ENCODE measurements at regions not wholly inside any gene's neighbourhood (a gene's known extent, or its start where the extent isn't known, plus 50 kb on each side); places are given as distances from the start of the nearest gene placed in this dataset.
A peak's percentile ranks its signal among the peaks of the same experiment; 100 is the strongest.
"Not testable (repeated sequence)": the region's sequence is repeated elsewhere in the genome, so short reads cannot be mapped to it uniquely, and the experiment has no call there.

GRCh38 chr2:48213646-48214045 lies 100.8 kb upstream of the FOXN2 start:
- ATAC-seq = no peak
- no peak overlapping the region for H3K27ac Mint-ChIP-seq
- peaks cover 6% of the 10 kb centered on the region for H3K4me1 Mint-ChIP-seq

GRCh38 chr2:48218169-48218568 lies 96.3 kb upstream of the FOXN2 start:
- Mint-ChIP-seq H3K4me1 (peaks cover 5% of the 10 kb centered on the region), H3K36me3 (ENCODE audit: low read depth) (peaks cover 7% of the 10 kb centered on the region), H3K4me3 (no peak overlapping the region), H3K27me3 (no peaks in the 10 kb centered on the region), H3K27ac (no peak overlapping the region)
- no peaks in the 10 kb centered on the region for H3K9me3 ChIP-seq (ENCODE audit: control insufficient read depth, low read length, poor library complexity, severe bottlenecking)
- ATAC-seq (no peak), DNase-seq (no peak)

More at GRCh38 chr2:48213646-48214045, 100.8 kb upstream of the FOXN2 start:
- no peak for DNase-seq
- H3K27me3 Mint-ChIP-seq = no peaks in the 10 kb centered on the region
- no peak overlapping the region for H3K4me3 Mint-ChIP-seq
- no peaks in the 10 kb centered on the region for H3K9me3 ChIP-seq (ENCODE audit: control insufficient read depth, low read length, poor library complexity, severe bottlenecking)
- H3K36me3 Mint-ChIP-seq (ENCODE audit: low read depth) = peaks cover 3% of the 10 kb centered on the region

GRCh38 chr2:48219234-48219554 lies 95.3 kb upstream of the FOXN2 start:
- no peaks in the 10 kb centered on the region for H3K27me3 Mint-ChIP-seq
- peaks cover 5% of the 10 kb centered on the region for H3K4me1 Mint-ChIP-seq
- no peak overlapping the region for H3K4me3 Mint-ChIP-seq
- no peak overlapping the region for H3K27ac Mint-ChIP-seq
- ATAC-seq (no peak), DNase-seq (no peak)
- H3K9me3 ChIP-seq (ENCODE audit: control insufficient read depth, low read length, poor library complexity, severe bottlenecking) = no peaks in the 10 kb centered on the region
- H3K36me3 Mint-ChIP-seq (ENCODE audit: low read depth) = peaks cover 6% of the 10 kb centered on the region

- no peaks in the 10 kb centered on the region for H3K9me3 ChIP-seq (ENCODE audit: control insufficient read depth, low read length, poor library complexity, severe bottlenecking)
- no peak for ATAC-seq
- Mint-ChIP-seq H3K4me3 (no peak overlapping the region), H3K4me1 (peaks cover 5% of the 10 kb centered on the region), H3K36me3 (ENCODE audit: low read depth) (peaks cover 6% of the 10 kb centered on the region), H3K27me3 (no peaks in the 10 kb centered on the region), H3K27ac (no peak overlapping the region)
- no peak for DNase-seq
Observed at GRCh38 chr2:48219555-48220436, 94.7 kb upstream of the FOXN2 start.

GRCh38 chr2:48220501-48220900 lies 94.0 kb upstream of the FOXN2 start:
- ATAC-seq (no peak), DNase-seq (no peak)
- no peak overlapping the region for H3K27ac Mint-ChIP-seq

GRCh38 chr2:48221846-48222516 lies 92.5 kb upstream of the FOXN2 start:
- Mint-ChIP-seq H3K4me3 (no peak overlapping the region), H3K36me3 (ENCODE audit: low read depth) (peaks cover 6% of the 10 kb centered on the region), H3K4me1 (peaks cover 5% of the 10 kb centered on the region), H3K27ac (peak overlapping the region; percentile 10), H3K27me3 (no peaks in the 10 kb centered on the region)
- no peak for DNase-seq
- H3K9me3 ChIP-seq (ENCODE audit: control insufficient read depth, low read length, poor library complexity, severe bottlenecking) = no peaks in the 10 kb centered on the region
- no peak for ATAC-seq

More at GRCh38 chr2:48220501-48220900, 94.0 kb upstream of the FOXN2 start:
- peaks cover 5% of the 10 kb centered on the region for H3K4me1 Mint-ChIP-seq
- H3K27me3 Mint-ChIP-seq = no peaks in the 10 kb centered on the region
- no peaks in the 10 kb centered on the region for H3K9me3 ChIP-seq (ENCODE audit: control insufficient read depth, low read length, poor library complexity, severe bottlenecking)
- H3K36me3 Mint-ChIP-seq (ENCODE audit: low read depth) = peaks cover 6% of the 10 kb centered on the region
- H3K4me3 Mint-ChIP-seq = no peak overlapping the region

GRCh38 chr2:48227617-48228344 lies 86.7 kb upstream of the FOXN2 start:
- Mint-ChIP-seq H3K36me3 (ENCODE audit: low read depth) (no peaks in the 10 kb centered on the region), H3K4me3 (no peak overlapping the region), H3K27ac (no peak overlapping the region), H3K4me1 (no peaks in the 10 kb centered on the region), H3K27me3 (no peaks in the 10 kb centered on the region)
- ATAC-seq = no peak
- no peaks in the 10 kb centered on the region for H3K9me3 ChIP-seq (ENCODE audit: control insufficient read depth, low read length, poor library complexity, severe bottlenecking)
- no peak for DNase-seq

GRCh38 chr2:48228345-48228684 lies 86.2 kb upstream of the FOXN2 start:
- Mint-ChIP-seq H3K27ac (no peak overlapping the region), H3K27me3 (no peaks in the 10 kb centered on the region), H3K4me3 (no peak overlapping the region), H3K36me3 (ENCODE audit: low read depth) (no peaks in the 10 kb centered on the region), H3K4me1 (no peaks in the 10 kb centered on the region)
- no peaks in the 10 kb centered on the region for H3K9me3 ChIP-seq (ENCODE audit: control insufficient read depth, low read length, poor library complexity, severe bottlenecking)
- DNase-seq (no peak), ATAC-seq (no peak)

GRCh38 chr2:48229063-48229462 lies 85.4 kb upstream of the FOXN2 start:
- Mint-ChIP-seq H3K27me3 (no peaks in the 10 kb centered on the region), H3K27ac (no peak overlapping the region), H3K4me3 (no peak overlapping the region), H3K36me3 (ENCODE audit: low read depth) (no peaks in the 10 kb centered on the region), H3K4me1 (no peaks in the 10 kb centered on the region)
- no peak for ATAC-seq
- no peaks in the 10 kb centered on the region for H3K9me3 ChIP-seq (ENCODE audit: control insufficient read depth, low read length, poor library complexity, severe bottlenecking)
- DNase-seq = no peak

- no peaks in the 10 kb centered on the region for H3K27me3 Mint-ChIP-seq
Observed at GRCh38 chr2:48230834-48231233, 83.6 kb upstream of the FOXN2 start.

GRCh38 chr2:48232351-48232750 lies 82.1 kb upstream of the FOXN2 start:
- ATAC-seq = no peak
- DNase-seq = no peak
- H3K27ac Mint-ChIP-seq = peak overlapping the region; percentile 66
- H3K9me3 ChIP-seq (ENCODE audit: control insufficient read depth, low read length, poor library complexity, severe bottlenecking) = no peaks in the 10 kb centered on the region
- H3K4me3 Mint-ChIP-seq = no peak overlapping the region
- no peaks in the 10 kb centered on the region for H3K27me3 Mint-ChIP-seq
- H3K36me3 Mint-ChIP-seq (ENCODE audit: low read depth) = no peaks in the 10 kb centered on the region
- H3K4me1 Mint-ChIP-seq = peaks cover 9% of the 10 kb centered on the region

More at GRCh38 chr2:48230834-48231233, 83.6 kb upstream of the FOXN2 start:
- Mint-ChIP-seq H3K36me3 (ENCODE audit: low read depth) (no peaks in the 10 kb centered on the region), H3K27ac (no peak overlapping the region), H3K4me1 (no peaks in the 10 kb centered on the region), H3K4me3 (no peak overlapping the region)
- DNase-seq = no peak
- ATAC-seq = no peak
- H3K9me3 ChIP-seq (ENCODE audit: control insufficient read depth, low read length, poor library complexity, severe bottlenecking) = no peaks in the 10 kb centered on the region

- no peak for ATAC-seq
- no peaks in the 10 kb centered on the region for H3K36me3 Mint-ChIP-seq (ENCODE audit: low read depth)
- H3K27me3 Mint-ChIP-seq = no peaks in the 10 kb centered on the region
- H3K4me1 Mint-ChIP-seq = peaks cover 10% of the 10 kb centered on the region
- H3K4me3 Mint-ChIP-seq = no peak overlapping the region
- no peaks in the 10 kb centered on the region for H3K9me3 ChIP-seq (ENCODE audit: control insufficient read depth, low read length, poor library complexity, severe bottlenecking)
- H3K27ac Mint-ChIP-seq = peak overlapping the region; percentile 66
- no peak for DNase-seq
Observed at GRCh38 chr2:48233005-48233404, 81.5 kb upstream of the FOXN2 start.

- not testable (repeated sequence) for ATAC-seq; H3K9me3 ChIP-seq (ENCODE audit: control insufficient read depth, low read length, poor library complexity, severe bottlenecking); H3K27me3 Mint-ChIP-seq; H3K27ac Mint-ChIP-seq; H3K4me3 Mint-ChIP-seq; H3K36me3 Mint-ChIP-seq (ENCODE audit: low read depth); H3K4me1 Mint-ChIP-seq; DNase-seq
Observed at GRCh38 chr2:48233824-48234223, 80.7 kb upstream of the FOXN2 start.
